ENCODE measurements at regions not wholly inside any gene's neighbourhood (a gene's known extent, or its start where the extent isn't known, plus 50 kb on each side); places are given as distances from the start of the nearest gene placed in this dataset.

- Histone ChIP-seq H3K27me3 (ENCODE audit: insufficient read depth, poor library complexity, severe bottlenecking) (no peaks in the 10 kb centered on the region), H3K27ac (replicated peaks) (no peak overlapping the region), H3K4me3 (replicated peaks; ENCODE audit: insufficient read depth, low read length) (no peak overlapping the region)
- DNase-seq (ENCODE audit: low read depth in 1 of 2, low spot score in 1 of 2): no peak
- no peak for TF ChIP-seq SPI1 (IDR thresholded peaks at IDR 0.05; ENCODE audit: borderline replicate concordance, low read depth)
- no peak for TF ChIP-seq CTCF (IDR thresholded peaks at IDR 0.05; ENCODE audit: insufficient read depth, low read length)
- no peak for TF ChIP-seq POLR2AphosphoS5 (IDR thresholded peaks at IDR 0.05; ENCODE audit: low read depth)
- TF ChIP-seq GABPA (IDR thresholded peaks at IDR 0.05; ENCODE audit: low read depth): no peak
- no peak for TF ChIP-seq REST (IDR thresholded peaks at IDR 0.05; ENCODE audit: insufficient replicate concordance, low read depth)
Observed at GRCh38 chr3:132119531-132119930, 84.7 kb upstream of the CPNE4 start.

GRCh38 chr3:132124096-132124495, 89.3 kb upstream of the CPNE4 start:
- TF ChIP-seq POLR2AphosphoS5 (IDR thresholded peaks at IDR 0.05; ENCODE audit: low read depth): no peak
- TF ChIP-seq GABPA (IDR thresholded peaks at IDR 0.05; ENCODE audit: low read depth): no peak
- TF ChIP-seq CTCF (IDR thresholded peaks at IDR 0.05; ENCODE audit: insufficient read depth, low read length): no peak
- no peak for TF ChIP-seq SPI1 (IDR thresholded peaks at IDR 0.05; ENCODE audit: borderline replicate concordance, low read depth)
- no peak for TF ChIP-seq REST (IDR thresholded peaks at IDR 0.05; ENCODE audit: insufficient replicate concordance, low read depth)
- no peak for DNase-seq (ENCODE audit: low read depth in 1 of 2, low spot score in 1 of 2)
- Histone ChIP-seq H3K4me3 (replicated peaks; ENCODE audit: insufficient read depth, low read length) (no peak overlapping the region), H3K27me3 (ENCODE audit: insufficient read depth, poor library complexity, severe bottlenecking) (no peaks in the 10 kb centered on the region), H3K27ac (replicated peaks) (no peak overlapping the region)

- DNase-seq (ENCODE audit: low read depth in 1 of 2, low spot score in 1 of 2): no peak
- H3K27ac ChIP-seq (replicated peaks): no peak overlapping the region
- H3K27me3 ChIP-seq (ENCODE audit: insufficient read depth, poor library complexity, severe bottlenecking): no peaks in the 10 kb centered on the region
- TF ChIP-seq GABPA (IDR thresholded peaks at IDR 0.05; ENCODE audit: low read depth) (no peak), REST (IDR thresholded peaks at IDR 0.05; ENCODE audit: insufficient replicate concordance, low read depth) (no peak), CTCF (IDR thresholded peaks at IDR 0.05; ENCODE audit: insufficient read depth, low read length) (no peak), SPI1 (IDR thresholded peaks at IDR 0.05; ENCODE audit: borderline replicate concordance, low read depth) (no peak), POLR2AphosphoS5 (IDR thresholded peaks at IDR 0.05; ENCODE audit: low read depth) (no peak)
- no peak overlapping the region for H3K4me3 ChIP-seq (replicated peaks; ENCODE audit: insufficient read depth, low read length)
Observed at GRCh38 chr3:132124651-132125284, 90.0 kb upstream of the CPNE4 start.
